ENCODE measurements at regions not wholly inside any gene's neighbourhood (a gene's known extent, or its start where the extent isn't known, plus 50 kb on each side); places are given as distances from the start of the nearest gene placed in this dataset.
A peak's percentile ranks its signal among the peaks of the same experiment; 100 is the strongest.
"Not testable (repeated sequence)": the region's sequence is repeated elsewhere in the genome, so short reads cannot be mapped to it uniquely, and the experiment has no call there.

- POLR2A ChIA-PET: no interaction called here
- Histone ChIP-seq H3K27me3 (ENCODE audit: control insufficient read depth in 1 of 2, insufficient read depth in 2 of 2, low read length in 2 of 2) (no peaks in the 10 kb centered on the region), H3K9me3 (ENCODE audit: control insufficient read depth in 1 of 2, insufficient read depth in 1 of 2, low read length in 2 of 2) (peaks cover 0 to 5% of the 10 kb centered on the region in 2 experiments), H3K36me3 (ENCODE audit: insufficient read depth, low read length) (no peaks in the 10 kb centered on the region), H3K27ac (ENCODE audit: low read depth in 1 of 2, low read length in 2 of 2) (no peak overlapping the region), H3K4me3 (ENCODE audit: low read length) (no peak overlapping the region), H3K4me1 (ENCODE audit: insufficient read depth, low read length) (no peaks in the 10 kb centered on the region)
- Mint-ChIP-seq H3K36me3 (ENCODE audit: low read depth) (no peaks in the 10 kb centered on the region), H3K27me3 (no peaks in the 10 kb centered on the region), H3K4me3 (no peak overlapping the region), H3K9me3 (peaks cover 4% of the 10 kb centered on the region), H3K4me1 (ENCODE audit: low read depth) (no peaks in the 10 kb centered on the region), H3K27ac (no peak overlapping the region)
- TF ChIP-seq CTCF (IDR thresholded peaks at IDR 0.05): no peak
- CTCF ChIA-PET: no interaction called here
- ATAC-seq (ENCODE audit: poor library complexity) (no peak), DNase-seq (no peak)
- intact Hi-C loops (cut with DNase I, micrococcal nuclease): no loop called here
Observed at GRCh38 chr4:189228726-189229125, 711.9 kb upstream of the FRG1 start.

- TF ChIP-seq CTCF (IDR thresholded peaks at IDR 0.05): no peak
- DNase-seq (no peak), ATAC-seq (ENCODE audit: poor library complexity) (no peak)
- no peak overlapping the region for H3K4me3 Mint-ChIP-seq
- Histone ChIP-seq H3K4me1 (ENCODE audit: insufficient read depth, low read length) (no peaks in the 10 kb centered on the region), H3K4me3 (ENCODE audit: low read length) (no peak overlapping the region), H3K9me3 (ENCODE audit: control insufficient read depth in 1 of 2, insufficient read depth in 1 of 2, low read length in 2 of 2) (peaks cover 5 to 19% of the 10 kb centered on the region in 2 experiments), H3K27ac (ENCODE audit: low read depth in 1 of 2, low read length in 2 of 2) (no peak overlapping the region), H3K36me3 (ENCODE audit: insufficient read depth, low read length) (no peaks in the 10 kb centered on the region), H3K27me3 (ENCODE audit: control insufficient read depth in 1 of 2, insufficient read depth in 2 of 2, low read length in 2 of 2) (no peaks in the 10 kb centered on the region)
- H3K27ac Mint-ChIP-seq: no peak overlapping the region
- H3K36me3 Mint-ChIP-seq (ENCODE audit: low read depth): no peaks in the 10 kb centered on the region
- ChIA-PET POLR2A (no interaction called here), CTCF (no interaction called here)
- H3K4me1 Mint-ChIP-seq (ENCODE audit: low read depth): no peaks in the 10 kb centered on the region
- no peaks in the 10 kb centered on the region for H3K27me3 Mint-ChIP-seq
- H3K9me3 Mint-ChIP-seq: peaks cover 4% of the 10 kb centered on the region
- intact Hi-C loops (cut with DNase I, micrococcal nuclease): no loop called here
Observed at GRCh38 chr4:189232274-189232673, 708.4 kb upstream of the FRG1 start.

- peaks cover 5 to 25% of the 10 kb centered on the region in 2 experiments for H3K9me3 ChIP-seq (ENCODE audit: control insufficient read depth in 1 of 2, insufficient read depth in 1 of 2, low read length in 2 of 2)
- H3K4me3 Mint-ChIP-seq; H3K36me3 ChIP-seq (ENCODE audit: insufficient read depth, low read length); H3K27ac Mint-ChIP-seq; CTCF ChIA-PET; H3K9me3 Mint-ChIP-seq; H3K27me3 Mint-ChIP-seq; H3K36me3 Mint-ChIP-seq (ENCODE audit: low read depth); ATAC-seq (ENCODE audit: poor library complexity); H3K4me3 ChIP-seq (ENCODE audit: low read length); H3K27me3 ChIP-seq (ENCODE audit: control insufficient read depth in 1 of 2, insufficient read depth in 2 of 2, low read length in 2 of 2); H3K4me1 ChIP-seq (ENCODE audit: insufficient read depth, low read length); H3K27ac ChIP-seq (ENCODE audit: low read depth in 1 of 2, low read length in 2 of 2); H3K4me1 Mint-ChIP-seq (ENCODE audit: low read depth); POLR2A ChIA-PET; intact Hi-C loops (cut with DNase I, micrococcal nuclease): not testable (repeated sequence)
- peak in 2 of 14 experiments; percentile 17 to 19 for DNase-seq
Observed at GRCh38 chr4:189233754-189234153, 706.9 kb upstream of the FRG1 start.

GRCh38 chr4:189234948-189235347, 705.7 kb upstream of the FRG1 start:
- H3K4me3 ChIP-seq (ENCODE audit: low read length): not testable (repeated sequence)

More at GRCh38 chr4:189234948-189235347, 705.7 kb upstream of the FRG1 start:
- peak in 2 of 14 experiments; percentile 1 to 14 for DNase-seq
- H3K9me3 Mint-ChIP-seq; POLR2A ChIA-PET; H3K36me3 ChIP-seq (ENCODE audit: insufficient read depth, low read length); H3K4me3 Mint-ChIP-seq; H3K27ac Mint-ChIP-seq; H3K36me3 Mint-ChIP-seq (ENCODE audit: low read depth); ATAC-seq (ENCODE audit: poor library complexity); H3K27me3 ChIP-seq (ENCODE audit: control insufficient read depth in 1 of 2, insufficient read depth in 2 of 2, low read length in 2 of 2); H3K27me3 Mint-ChIP-seq; H3K4me1 ChIP-seq (ENCODE audit: insufficient read depth, low read length); CTCF ChIA-PET; intact Hi-C loops (cut with DNase I, micrococcal nuclease); H3K4me1 Mint-ChIP-seq (ENCODE audit: low read depth); H3K27ac ChIP-seq (ENCODE audit: low read depth in 1 of 2, low read length in 2 of 2): not testable (repeated sequence)
- peaks cover under 1 to 25% of the 10 kb centered on the region in 2 experiments for H3K9me3 ChIP-seq (ENCODE audit: control insufficient read depth in 1 of 2, insufficient read depth in 1 of 2, low read length in 2 of 2)

Data from CD4-positive, alpha-beta T cell (primary cell).